SK-N-SH treated with all-trans-retinoic acid at 6 μM for 48 hours (cell line): ENCODE measurements at regions not wholly inside any gene's neighbourhood (a gene's known extent, or its start where the extent isn't known, plus 50 kb on each side); places are given as distances from the start of the nearest gene placed in this dataset.

Source experiments
- BACH2 ChIP-seq: fragments of 250-450 bp; sonication (Bioruptor Pico); IDR thresholded peaks from 2 replicates; pipeline ENCODE4 v1.9.0; 2021; ENCODE audit warnings: mild to moderate bottlenecking, borderline replicate concordance
- CREB5 ChIP-seq: fragments of 250-450 bp; sonication (Bioruptor Pico); IDR thresholded peaks from 2 replicates; pipeline ENCODE4 v1.5.1; 2020; ENCODE audit warnings: low read depth, mild to moderate bottlenecking, moderate library complexity
- CSDC2 ChIP-seq: fragments of 250-450 bp; sonication (Bioruptor Pico); IDR thresholded peaks from 2 replicates; pipeline ENCODE4 v1.5.0; 2020; ENCODE audit warnings: mild to moderate bottlenecking, moderate library complexity
- GLIS3 ChIP-seq: fragments of 250-450 bp; sonication (Bioruptor Pico); IDR thresholded peaks from 2 replicates; pipeline ENCODE4 v1.5.0; 2020; ENCODE audit warnings: mild to moderate bottlenecking, moderate library complexity
- ISL1 ChIP-seq: fragments of 250-450 bp; sonication (Bioruptor Pico); IDR thresholded peaks from 2 replicates; pipeline ENCODE4 v2.1.2; 2022; ENCODE audit warnings: mild to moderate bottlenecking, moderate library complexity
- PATZ1 ChIP-seq: fragments of 250-450 bp; sonication (Bioruptor Pico); IDR thresholded peaks from 2 replicates; pipeline ENCODE4 v1.8.0; 2020; ENCODE audit warnings: mild to moderate bottlenecking, moderate library complexity, borderline replicate concordance
- POU6F1 ChIP-seq: fragments of 250-450 bp; sonication (Bioruptor Pico); IDR thresholded peaks from 2 replicates; pipeline ENCODE4 v1.8.0; 2021; ENCODE audit warnings: low read depth, mild to moderate bottlenecking, moderate library complexity, borderline replicate concordance
- RARB ChIP-seq: fragments of 250-450 bp; sonication (Bioruptor Pico); IDR thresholded peaks from 2 replicates; pipeline ENCODE4 v1.8.0; 2021; ENCODE audit warnings: mild to moderate bottlenecking, moderate library complexity
- TCF4 ChIP-seq: fragments of 250-450 bp; sonication (Bioruptor Pico); IDR thresholded peaks from 2 replicates; pipeline ENCODE4 v1.8.0; 2021; ENCODE audit warnings: mild to moderate bottlenecking, moderate library complexity, borderline replicate concordance
- TOX ChIP-seq: fragments of 250-450 bp; sonication (Bioruptor Pico); IDR thresholded peaks from 2 replicates; pipeline ENCODE4 v1.8.0; 2021; ENCODE audit warnings: mild to moderate bottlenecking, moderate library complexity, borderline replicate concordance
- TSHZ2 ChIP-seq: fragments of 250-450 bp; sonication (Bioruptor Pico); IDR thresholded peaks from 2 replicates; pipeline ENCODE4 v1.5.0; 2020; ENCODE audit warnings: mild to moderate bottlenecking, moderate library complexity
- ZFP3 ChIP-seq: fragments of 250-450 bp; sonication (Bioruptor Pico); IDR thresholded peaks from 2 replicates; pipeline ENCODE4 v1.5.0; 2020; ENCODE audit warnings: mild to moderate bottlenecking, moderate library complexity
- ZFP30 ChIP-seq: fragments of 450-650 bp; formaldehyde crosslinking; IDR thresholded peaks from 2 replicates; pipeline ENCODE4 v1.5.0; 2022; ENCODE audit warnings: mild to moderate bottlenecking, moderate library complexity

- TF ChIP-seq CSDC2 (CRISPR knock-in tag) (no peak), TCF4 (CRISPR knock-in tag) (no peak), PATZ1 (CRISPR knock-in tag) (no peak), POU6F1 (no peak), RARB (CRISPR knock-in tag) (no peak), CREB5 (CRISPR knock-in tag) (no peak), GLIS3 (CRISPR knock-in tag) (no peak), ZFP30 (CRISPR knock-in tag) (no peak), TSHZ2 (CRISPR knock-in tag) (no peak), ISL1 (CRISPR knock-in tag) (no peak), ZFP3 (CRISPR knock-in tag) (no peak), TOX (no peak), BACH2 (no peak)
Measured at GRCh38 chr14:38053666-38054065, 154.0 kb upstream of the SSTR1 start.
